ENCODE measurements at regions not wholly inside any gene's neighbourhood (a gene's known extent, or its start where the extent isn't known, plus 50 kb on each side); places are given as distances from the start of the nearest gene placed in this dataset.

DNA sequence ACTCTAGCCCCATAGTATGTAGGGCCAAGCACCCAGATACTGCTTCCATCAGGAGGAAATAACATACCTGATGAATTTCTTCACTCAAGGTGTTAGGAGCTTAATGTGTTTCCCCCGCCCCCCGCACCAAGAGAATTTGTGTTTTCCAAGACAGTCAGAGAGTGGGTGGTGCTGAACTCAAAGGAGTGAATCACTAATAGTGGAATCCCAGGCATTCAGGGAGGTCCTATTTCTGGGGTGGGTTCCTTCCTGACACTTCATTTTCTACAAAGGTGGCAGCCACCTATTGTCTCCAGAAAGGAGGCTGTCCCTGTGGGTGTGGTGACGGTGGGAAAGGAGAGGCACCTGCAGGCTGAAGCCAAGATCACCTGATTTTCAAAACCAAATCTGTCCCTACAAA, 50.8 kb upstream of the ELF5 start:
- Histone ChIP-seq H3K4me2 (ENCODE audit: low read depth, low read length, poor library complexity, severe bottlenecking) (no peak overlapping the region), H4K20me1 (ENCODE audit: insufficient read depth, low read length, poor library complexity, severe bottlenecking) (no peaks in the 10 kb centered on the region)

DNA sequence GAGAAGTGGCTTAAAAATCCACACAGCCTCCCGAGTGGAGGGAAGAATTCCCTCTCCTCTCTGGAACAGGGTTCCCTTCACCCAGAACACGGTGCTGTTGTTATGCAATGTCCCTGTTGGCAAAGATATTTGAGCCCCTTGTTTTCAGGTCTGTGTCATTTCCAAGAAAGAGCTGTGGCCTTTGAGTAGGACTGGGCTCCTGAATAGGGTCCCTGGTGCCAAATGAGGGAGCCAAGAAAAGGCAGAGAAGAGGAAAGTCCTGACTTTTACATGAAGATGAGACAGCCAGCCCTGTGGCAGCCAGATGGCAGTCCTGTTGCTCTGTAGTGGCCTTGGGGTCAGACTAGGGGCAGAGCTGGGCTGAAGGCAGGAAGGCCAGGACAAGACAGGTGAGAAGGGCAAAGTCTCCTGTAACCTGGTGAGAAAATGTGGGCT, 51.2 kb upstream of the ELF5 start:
- Histone ChIP-seq H3K4me1 (ENCODE audit: insufficient read depth, low read length, poor library complexity, severe bottlenecking) (no peaks in the 10 kb centered on the region), H3K4me2 (ENCODE audit: low read depth, low read length, poor library complexity, severe bottlenecking) (no peak overlapping the region), H3K36me3 (ENCODE audit: insufficient read depth, low read length) (no peaks in the 10 kb centered on the region), H3F3A (ENCODE audit: low read depth) (no peaks in the 10 kb centered on the region), H3K79me2 (ENCODE audit: insufficient read depth, low read length) (no peaks in the 10 kb centered on the region), H3K4me3 (ENCODE audit: low read length, poor library complexity, severe bottlenecking) (no peak overlapping the region), H3K9me3 (ENCODE audit: insufficient read depth, low read depth, low read length) (no peaks in the 10 kb centered on the region), H3K27me3 (ENCODE audit: insufficient read depth, low read length, poor library complexity, severe bottlenecking) (no peaks in the 10 kb centered on the region), H3K9ac (ENCODE audit: low read depth, low read length, poor library complexity, severe bottlenecking) (no peak overlapping the region), H2AFZ (ENCODE audit: low read length) (no peak overlapping the region), H3K9me2 (replicated peaks; ENCODE audit: low read depth, low read length) (no peaks in the 10 kb centered on the region), H4K20me1 (ENCODE audit: insufficient read depth, low read length, poor library complexity, severe bottlenecking) (no peaks in the 10 kb centered on the region)
- no peak for TF ChIP-seq EZH2phosphoT487 (IDR thresholded peaks at IDR 0.05; ENCODE audit: borderline replicate concordance)
- TF ChIP-seq, protein P1, sequence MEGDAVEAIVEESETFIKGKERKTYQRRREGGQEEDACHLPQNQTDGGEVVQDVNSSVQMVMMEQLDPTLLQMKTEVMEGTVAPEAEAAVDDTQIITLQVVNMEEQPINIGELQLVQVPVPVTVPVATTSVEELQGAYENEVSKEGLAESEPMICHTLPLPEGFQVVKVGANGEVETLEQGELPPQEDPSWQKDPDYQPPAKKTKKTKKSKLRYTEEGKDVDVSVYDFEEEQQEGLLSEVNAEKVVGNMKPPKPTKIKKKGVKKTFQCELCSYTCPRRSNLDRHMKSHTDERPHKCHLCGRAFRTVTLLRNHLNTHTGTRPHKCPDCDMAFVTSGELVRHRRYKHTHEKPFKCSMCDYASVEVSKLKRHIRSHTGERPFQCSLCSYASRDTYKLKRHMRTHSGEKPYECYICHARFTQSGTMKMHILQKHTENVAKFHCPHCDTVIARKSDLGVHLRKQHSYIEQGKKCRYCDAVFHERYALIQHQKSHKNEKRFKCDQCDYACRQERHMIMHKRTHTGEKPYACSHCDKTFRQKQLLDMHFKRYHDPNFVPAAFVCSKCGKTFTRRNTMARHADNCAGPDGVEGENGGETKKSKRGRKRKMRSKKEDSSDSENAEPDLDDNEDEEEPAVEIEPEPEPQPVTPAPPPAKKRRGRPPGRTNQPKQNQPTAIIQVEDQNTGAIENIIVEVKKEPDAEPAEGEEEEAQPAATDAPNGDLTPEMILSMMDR (conservative IDR thresholded peaks at IDR 0.05; ENCODE audit: low read length) = no peak

More for the DNA sequence above, 50.8 kb upstream of the ELF5 start:
- Histone ChIP-seq H3K4me3 (ENCODE audit: low read length, poor library complexity, severe bottlenecking) (no peak overlapping the region), H3K4me1 (ENCODE audit: insufficient read depth, low read length, poor library complexity, severe bottlenecking) (no peaks in the 10 kb centered on the region), H3K9ac (ENCODE audit: low read depth, low read length, poor library complexity, severe bottlenecking) (no peak overlapping the region), H3K9me3 (ENCODE audit: insufficient read depth, low read depth, low read length) (no peaks in the 10 kb centered on the region), H3F3A (ENCODE audit: low read depth) (no peaks in the 10 kb centered on the region), H2AFZ (ENCODE audit: low read length) (no peak overlapping the region), H3K9me2 (replicated peaks; ENCODE audit: low read depth, low read length) (no peaks in the 10 kb centered on the region), H3K36me3 (ENCODE audit: insufficient read depth, low read length) (no peaks in the 10 kb centered on the region), H3K79me2 (ENCODE audit: insufficient read depth, low read length) (no peaks in the 10 kb centered on the region), H3K27me3 (ENCODE audit: insufficient read depth, low read length, poor library complexity, severe bottlenecking) (no peaks in the 10 kb centered on the region)
- no peak for TF ChIP-seq EZH2phosphoT487 (IDR thresholded peaks at IDR 0.05; ENCODE audit: borderline replicate concordance)
- TF ChIP-seq, protein P1 (conservative IDR thresholded peaks at IDR 0.05; ENCODE audit: low read length) = no peak

DNA sequence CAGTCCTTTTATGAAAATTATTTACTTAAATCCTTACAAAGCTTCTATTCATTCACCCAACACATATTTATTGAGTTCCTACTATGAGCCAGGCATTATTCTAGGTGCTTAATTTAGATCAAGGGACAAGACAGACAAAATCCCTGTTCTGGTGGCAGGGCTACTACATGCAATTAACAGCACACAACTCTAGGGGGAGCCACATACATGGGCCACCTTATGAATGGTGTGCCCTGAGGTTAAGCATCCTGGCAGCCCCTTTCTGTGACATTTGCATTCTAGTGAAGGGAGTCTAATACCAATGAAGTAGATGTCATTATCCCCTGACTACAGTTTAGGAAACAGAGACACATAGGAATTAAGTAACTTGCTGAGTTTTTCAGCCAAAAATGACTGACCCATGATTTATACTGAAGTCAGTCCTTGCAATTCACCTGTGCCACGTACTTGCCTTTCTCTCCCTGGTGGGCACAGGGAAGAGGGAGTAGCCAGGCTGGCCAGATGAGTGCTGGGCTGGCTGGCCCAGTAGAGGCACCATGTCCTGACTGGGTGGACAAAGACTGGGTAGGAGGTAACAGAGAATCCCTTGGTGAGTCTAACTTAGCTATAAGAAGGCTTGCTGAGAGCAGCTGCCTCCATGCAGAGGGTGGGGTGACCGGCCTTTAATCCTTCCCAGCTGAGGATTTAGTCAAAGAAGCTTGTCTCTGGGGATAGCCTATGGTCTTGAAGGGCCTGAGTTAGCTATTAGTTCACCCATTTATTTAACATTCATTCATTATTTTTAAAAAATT, 52.0 kb upstream of the ELF5 start:
- Histone ChIP-seq H3K4me2 (ENCODE audit: low read depth, low read length, poor library complexity, severe bottlenecking) (no peak overlapping the region), H3K79me2 (ENCODE audit: insufficient read depth, low read length) (no peaks in the 10 kb centered on the region), H3K4me3 (ENCODE audit: low read length, poor library complexity, severe bottlenecking) (no peak overlapping the region), H3F3A (ENCODE audit: low read depth) (no peaks in the 10 kb centered on the region), H3K9ac (ENCODE audit: low read depth, low read length, poor library complexity, severe bottlenecking) (no peak overlapping the region), H3K4me1 (ENCODE audit: insufficient read depth, low read length, poor library complexity, severe bottlenecking) (no peaks in the 10 kb centered on the region), H3K36me3 (ENCODE audit: insufficient read depth, low read length) (no peaks in the 10 kb centered on the region), H4K20me1 (ENCODE audit: insufficient read depth, low read length, poor library complexity, severe bottlenecking) (no peaks in the 10 kb centered on the region), H2AFZ (ENCODE audit: low read length) (no peak overlapping the region), H3K9me3 (ENCODE audit: insufficient read depth, low read depth, low read length) (no peaks in the 10 kb centered on the region), H3K27me3 (ENCODE audit: insufficient read depth, low read length, poor library complexity, severe bottlenecking) (no peaks in the 10 kb centered on the region), H3K9me2 (replicated peaks; ENCODE audit: low read depth, low read length) (no peaks in the 10 kb centered on the region)
- TF ChIP-seq, protein P1 (conservative IDR thresholded peaks at IDR 0.05; ENCODE audit: low read length) = peak; percentile 86
- no peak for TF ChIP-seq EZH2phosphoT487 (IDR thresholded peaks at IDR 0.05; ENCODE audit: borderline replicate concordance)
